MM.1S (cell line): ENCODE measurements at regions not wholly inside any gene's neighbourhood (a gene's known extent, or its start where the extent isn't known, plus 50 kb on each side); places are given as distances from the start of the nearest gene placed in this dataset.

Experiments used
- DNase-seq: peaks from one replicate; pipeline ENCODE4 v3.0.0-alpha.2; 2015
- H2AFZ ChIP-seq: fragments of 300-600 bp; sonication (generic); 2 replicates; pipeline ENCODE4 v1.6.0; 2016; ENCODE audit warnings: antibody characterized with exemption, low read length
- H3F3A ChIP-seq: fragments of 300-600 bp; sonication (generic); 2 replicates; pipeline ENCODE4 v1.6.1; 2016; ENCODE audit warnings: mild to moderate bottlenecking, antibody characterized with exemption, low read length, moderate library complexity, mixed read lengths; ENCODE audit not compliant: insufficient read depth
- H3K27ac ChIP-seq: fragments of 300-600 bp; sonication (generic); 2 replicates; pipeline ENCODE4 v1.5.1; 2016; ENCODE audit warnings: mild to moderate bottlenecking, low read length
- H3K27me3 ChIP-seq: fragments of 300-600 bp; sonication (generic); replicated peaks from 2 replicates; pipeline ENCODE4 v1.6.0; 2016; ENCODE audit warnings: low read length; ENCODE audit not compliant: insufficient read depth
- H3K36me3 ChIP-seq: fragments of 300-600 bp; sonication (generic); replicated peaks from 2 replicates; pipeline ENCODE4 v1.6.1; 2016; ENCODE audit warnings: mild to moderate bottlenecking, low read length, mixed read lengths; ENCODE audit not compliant: insufficient read depth
- H3K4me1 ChIP-seq: fragments of 300-600 bp; sonication (generic); 2 replicates; pipeline ENCODE4 v1.6.1; 2016; ENCODE audit warnings: low read length, mixed read lengths
- H3K4me2 ChIP-seq: fragments of 300-600 bp; sonication (generic); 2 replicates; pipeline ENCODE4 v1.6.0; 2016; ENCODE audit warnings: low read depth, low read length
- H3K4me3 ChIP-seq: fragments of 300-600 bp; sonication (generic); 2 replicates; pipeline ENCODE4 v1.5.1; 2016; ENCODE audit warnings: low read length, mixed read lengths
- H3K79me2 ChIP-seq: fragments of 300-600 bp; sonication (generic); 2 replicates; pipeline ENCODE4 v1.6.1; 2016; ENCODE audit warnings: mixed run types, low read length, mixed read lengths
- H3K9ac ChIP-seq: fragments of 300-600 bp; sonication (generic); 2 replicates; pipeline ENCODE4 v1.6.1; 2016; ENCODE audit warnings: low read length, mixed read lengths
- H3K9me2 ChIP-seq: fragments of 300-600 bp; sonication (generic); replicated peaks from 2 replicates; pipeline ENCODE4 v1.6.1; 2016; ENCODE audit warnings: mild to moderate bottlenecking, low read length, mixed read lengths; ENCODE audit not compliant: insufficient read depth
- H3K9me3 ChIP-seq: fragments of 300-600 bp; sonication (generic); replicated peaks from 2 replicates; pipeline ENCODE4 v1.6.1; 2016; ENCODE audit warnings: mild to moderate bottlenecking, low read length, mixed read lengths; ENCODE audit not compliant: insufficient read depth
- H4K20me1 ChIP-seq: fragments of 300-600 bp; sonication (generic); 2 replicates; pipeline ENCODE4 v1.6.1; 2016; ENCODE audit warnings: mild to moderate bottlenecking, low read length, moderate library complexity, mixed read lengths; ENCODE audit not compliant: insufficient read depth
- EZH2 ChIP-seq: fragments of 300-600 bp; sonication (generic); optimal IDR thresholded peaks from 2 replicates; pipeline ENCODE3; 2017; ENCODE audit warnings: low read depth, mild to moderate bottlenecking, antibody characterized with exemption, low read length, mixed read lengths
- EZH2phosphoT487 ChIP-seq: fragments of 300-600 bp; sonication (generic); IDR thresholded peaks from 2 replicates; pipeline ENCODE4 v1.6.1; 2018; ENCODE audit warnings: antibody characterized with exemption, low read length
- TF ChIP-seq, protein P1 (sequence below): fragments of 300-600 bp; sonication (generic); IDR thresholded peaks from 2 replicates; pipeline ENCODE4 v1.5.1; 2016; ENCODE audit warnings: antibody characterized with exemption, low read length, mixed read lengths

DNA sequence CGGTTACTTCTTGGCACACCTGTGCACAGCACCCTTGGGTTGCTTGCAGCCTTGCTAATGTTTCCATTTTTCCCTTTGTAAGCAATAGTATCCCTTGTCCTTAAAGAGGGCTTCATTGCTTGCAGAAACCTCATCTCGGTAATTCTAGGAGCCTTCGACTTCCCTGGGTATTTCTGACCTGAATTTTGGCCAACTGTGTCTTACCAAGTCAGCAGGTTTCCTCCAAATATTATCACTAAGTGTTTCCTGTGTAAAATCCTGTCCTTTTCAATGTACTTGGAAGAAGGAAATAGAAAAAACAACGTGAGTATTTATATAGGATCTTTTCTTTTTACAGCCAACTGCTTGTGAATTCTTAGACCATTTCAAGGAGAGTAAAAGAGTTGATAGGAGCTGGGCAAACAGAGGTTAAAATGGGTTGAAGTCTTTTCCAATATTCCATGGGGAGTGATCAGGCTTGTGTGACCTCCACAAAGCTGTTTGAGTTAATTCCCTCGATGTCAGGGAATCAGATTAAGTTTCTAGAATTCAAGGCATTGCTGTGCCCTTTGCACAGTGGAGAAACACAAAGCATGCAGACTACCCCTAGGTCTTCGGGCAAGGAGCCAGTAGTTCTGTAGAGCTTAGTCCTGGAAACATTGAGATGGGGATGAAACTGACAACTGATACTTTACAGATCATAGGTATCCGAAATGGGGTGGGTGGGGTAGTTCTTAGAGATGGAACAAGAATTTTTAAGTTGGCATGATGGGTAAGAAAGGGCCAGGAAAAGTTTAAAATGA, 209.9 kb downstream of the CPE start:
- H3K4me3 ChIP-seq: no peak overlapping the region
- no peak overlapping the region for H3K9ac ChIP-seq
- no peaks in the 10 kb centered on the region for H3F3A ChIP-seq
- no peaks in the 10 kb centered on the region for H3K4me1 ChIP-seq
- no peaks in the 10 kb centered on the region for H3K36me3 ChIP-seq
- no peaks in the 10 kb centered on the region for H3K9me2 ChIP-seq
- no peak overlapping the region for H3K27ac ChIP-seq
- no peak overlapping the region for H3K4me2 ChIP-seq
- no peaks in the 10 kb centered on the region for H4K20me1 ChIP-seq
- H3K27me3 ChIP-seq: no peaks in the 10 kb centered on the region
- no peaks in the 10 kb centered on the region for H3K9me3 ChIP-seq
- no peak overlapping the region for H2AFZ ChIP-seq
- H3K79me2 ChIP-seq: no peaks in the 10 kb centered on the region
- no peak for TF ChIP-seq EZH2
- TF ChIP-seq, protein P1, sequence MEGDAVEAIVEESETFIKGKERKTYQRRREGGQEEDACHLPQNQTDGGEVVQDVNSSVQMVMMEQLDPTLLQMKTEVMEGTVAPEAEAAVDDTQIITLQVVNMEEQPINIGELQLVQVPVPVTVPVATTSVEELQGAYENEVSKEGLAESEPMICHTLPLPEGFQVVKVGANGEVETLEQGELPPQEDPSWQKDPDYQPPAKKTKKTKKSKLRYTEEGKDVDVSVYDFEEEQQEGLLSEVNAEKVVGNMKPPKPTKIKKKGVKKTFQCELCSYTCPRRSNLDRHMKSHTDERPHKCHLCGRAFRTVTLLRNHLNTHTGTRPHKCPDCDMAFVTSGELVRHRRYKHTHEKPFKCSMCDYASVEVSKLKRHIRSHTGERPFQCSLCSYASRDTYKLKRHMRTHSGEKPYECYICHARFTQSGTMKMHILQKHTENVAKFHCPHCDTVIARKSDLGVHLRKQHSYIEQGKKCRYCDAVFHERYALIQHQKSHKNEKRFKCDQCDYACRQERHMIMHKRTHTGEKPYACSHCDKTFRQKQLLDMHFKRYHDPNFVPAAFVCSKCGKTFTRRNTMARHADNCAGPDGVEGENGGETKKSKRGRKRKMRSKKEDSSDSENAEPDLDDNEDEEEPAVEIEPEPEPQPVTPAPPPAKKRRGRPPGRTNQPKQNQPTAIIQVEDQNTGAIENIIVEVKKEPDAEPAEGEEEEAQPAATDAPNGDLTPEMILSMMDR: no peak
- TF ChIP-seq EZH2phosphoT487: no peak
- no peak for DNase-seq

DNA sequence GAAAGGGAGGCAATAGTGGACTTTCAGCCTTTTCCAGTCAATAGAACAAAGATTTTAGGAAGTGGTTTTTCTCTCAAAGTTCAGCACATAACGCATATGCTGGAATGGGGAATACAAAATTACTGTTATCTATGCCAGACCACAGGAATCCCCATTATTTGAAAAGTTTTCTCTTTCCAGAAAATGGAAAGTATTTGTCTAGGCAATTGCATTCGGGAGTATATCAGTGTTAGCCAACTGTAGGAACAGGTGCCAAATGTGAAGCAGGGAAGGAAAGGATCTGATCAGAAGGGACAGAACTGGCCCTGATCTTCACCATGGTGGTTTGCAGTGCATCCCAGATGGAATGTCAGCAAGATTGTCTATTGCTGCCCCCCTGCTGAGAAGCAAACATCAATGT, 213.6 kb downstream of the CPE start:
- no peak overlapping the region for H3K4me2 ChIP-seq
- H2AFZ ChIP-seq: no peak overlapping the region
- no peak overlapping the region for H3K27ac ChIP-seq
- H3K4me3 ChIP-seq: no peak overlapping the region
- no peaks in the 10 kb centered on the region for H3K27me3 ChIP-seq
- H3K9me2 ChIP-seq: no peaks in the 10 kb centered on the region
- no peaks in the 10 kb centered on the region for H4K20me1 ChIP-seq
- no peaks in the 10 kb centered on the region for H3F3A ChIP-seq
- TF ChIP-seq EZH2 (no peak), EZH2phosphoT487 (no peak)
- TF ChIP-seq, protein P1: no peak
- no peaks in the 10 kb centered on the region for H3K79me2 ChIP-seq
- no peaks in the 10 kb centered on the region for H3K4me1 ChIP-seq
- H3K9ac ChIP-seq: no peak overlapping the region
- no peaks in the 10 kb centered on the region for H3K36me3 ChIP-seq
- DNase-seq: no peak
- H3K9me3 ChIP-seq: no peaks in the 10 kb centered on the region

DNA sequence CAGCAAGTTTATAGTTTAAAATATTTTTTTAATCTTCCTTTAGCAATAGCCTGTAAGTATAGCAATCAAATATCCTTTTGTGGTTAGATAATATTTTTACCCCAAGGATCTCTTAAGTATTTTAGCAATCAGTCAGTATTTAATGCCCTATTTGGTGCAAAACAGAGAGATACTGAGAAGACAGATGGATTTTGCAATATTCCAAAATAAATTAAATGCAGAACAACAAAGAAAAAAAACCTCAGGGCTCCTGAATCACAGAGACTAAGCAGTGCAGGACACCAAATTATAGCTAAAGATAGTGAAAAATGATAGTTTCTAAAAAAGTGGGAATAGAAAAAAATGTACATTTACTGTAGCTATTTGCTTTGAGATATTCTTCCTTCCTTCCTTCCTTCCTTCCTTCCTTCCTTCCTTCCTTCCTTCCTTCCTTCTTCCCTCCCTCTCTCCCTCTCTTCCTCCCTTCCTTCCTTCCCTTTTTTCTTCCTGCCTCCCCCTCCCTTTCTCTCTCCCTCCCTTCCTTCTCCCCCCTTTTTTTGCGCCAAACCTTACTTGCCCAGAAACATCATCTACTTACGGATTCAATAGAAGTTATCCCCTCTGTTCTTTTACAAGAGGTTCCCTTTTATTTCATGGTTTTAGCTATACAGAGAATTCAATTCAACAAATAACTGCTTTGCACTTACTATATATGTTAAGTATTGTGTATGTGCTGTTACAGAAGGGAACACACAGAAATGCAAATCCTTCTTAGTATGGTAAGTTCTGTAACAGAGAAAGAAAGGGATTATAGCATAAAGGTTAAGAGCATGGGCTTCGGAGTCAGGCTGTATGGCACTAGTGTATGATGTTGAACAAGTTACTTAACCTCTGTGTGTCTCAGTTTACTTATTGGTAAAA, 219.0 kb downstream of the CPE start:
- TF ChIP-seq EZH2phosphoT487 (no peak), EZH2 (no peak)
- TF ChIP-seq, protein P1: no peak
- H3F3A ChIP-seq: no peaks in the 10 kb centered on the region
- H3K27ac ChIP-seq: no peak overlapping the region
- no peaks in the 10 kb centered on the region for H3K27me3 ChIP-seq
- no peaks in the 10 kb centered on the region for H3K9me3 ChIP-seq
- no peaks in the 10 kb centered on the region for H4K20me1 ChIP-seq
- H3K4me2 ChIP-seq: no peak overlapping the region
- no peak overlapping the region for H2AFZ ChIP-seq
- DNase-seq: no peak
- H3K4me3 ChIP-seq: no peak overlapping the region
- H3K36me3 ChIP-seq: no peaks in the 10 kb centered on the region
- no peaks in the 10 kb centered on the region for H3K9me2 ChIP-seq
- no peak overlapping the region for H3K9ac ChIP-seq
- H3K79me2 ChIP-seq: no peaks in the 10 kb centered on the region
- no peaks in the 10 kb centered on the region for H3K4me1 ChIP-seq
